NCI-H1417 (cell line): ENCODE measurements at regions not wholly inside any gene's neighbourhood (a gene's known extent, or its start where the extent isn't known, plus 50 kb on each side); places are given as distances from the start of the nearest gene placed in this dataset.

ENCODE experiments used
- DNase-seq, 3 experiments: peaks; one replicate each; lab custom pipeline; 2025; lab: John Stamatoyannopoulos, UW

GRCh38 chr14:58947814-58948445 is 240.5 kb upstream of the DAAM1 start:
- DNase-seq, result peak in 1 of 3 experiments; percentile 50

DNA sequence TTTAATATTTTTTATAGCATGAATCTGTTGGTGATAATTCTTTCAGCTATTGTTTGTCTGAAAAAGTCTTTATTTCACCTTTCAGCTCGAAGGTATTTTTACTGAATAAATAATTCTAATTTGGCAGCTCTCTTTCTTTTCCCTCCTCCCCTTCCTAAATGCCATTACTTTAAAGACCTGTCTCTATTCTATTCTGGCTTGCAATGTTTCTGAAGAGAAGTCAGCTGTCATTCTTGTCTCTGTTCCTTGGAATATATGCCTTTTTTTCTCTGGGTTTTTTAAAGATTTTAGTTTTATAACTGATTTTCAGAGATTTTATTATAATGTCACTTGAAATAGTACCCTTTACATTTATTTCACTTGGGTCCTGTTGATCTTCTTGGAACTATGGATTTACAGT is 237.9 kb upstream of the DAAM1 start:
- DNase-seq, result no peak

GRCh38 chr14:58951143-58951542 is 237.3 kb upstream of the DAAM1 start:
- DNase-seq, result no peak

GRCh38 chr14:58954052-58954451 is 234.4 kb upstream of the DAAM1 start:
- no peak for DNase-seq

GRCh38 chr14:58954901-58955861 is 233.3 kb upstream of the DAAM1 start:
- DNase-seq, result no peak

- DNase-seq, result no peak
These were observed 227.3 kb upstream of the DAAM1 start for GRCh38 chr14:58961045-58961731.

DNA sequence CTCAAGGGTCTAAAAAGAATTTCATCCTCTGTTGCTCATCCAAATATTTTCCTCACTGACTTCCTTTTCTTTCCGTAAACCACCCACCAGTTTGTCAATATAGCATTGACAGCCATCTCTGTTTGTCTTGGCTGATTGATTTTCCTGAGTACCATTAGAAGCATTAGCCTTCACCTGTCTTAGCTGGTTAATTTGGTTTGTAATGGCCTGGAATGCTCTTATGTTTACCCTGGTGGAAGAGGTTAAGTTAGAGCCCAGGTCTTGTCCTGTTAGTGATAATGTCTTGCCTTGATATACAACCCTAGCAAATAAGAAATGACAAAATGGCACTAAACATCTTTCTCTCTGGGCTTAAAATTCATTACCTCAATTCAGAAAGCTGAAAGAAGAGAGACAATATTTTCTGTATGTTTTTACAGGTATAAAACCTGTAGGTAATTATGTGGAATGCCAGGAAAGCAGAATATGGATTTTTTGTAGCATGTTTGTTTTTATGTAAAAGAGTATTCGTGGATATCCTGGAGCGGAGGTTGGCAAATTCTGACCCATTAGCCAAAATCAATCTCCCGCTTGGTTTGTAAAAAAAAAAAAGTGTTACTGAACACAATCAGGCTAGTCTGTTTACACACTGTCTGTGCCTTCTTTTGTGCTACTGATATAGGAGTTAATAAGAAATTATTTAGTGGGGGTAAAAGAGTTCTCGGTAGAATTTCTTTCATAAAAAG is 224.4 kb upstream of the DAAM1 start:
- peak; percentile 23 to 78 (median 43) for DNase-seq

DNA sequence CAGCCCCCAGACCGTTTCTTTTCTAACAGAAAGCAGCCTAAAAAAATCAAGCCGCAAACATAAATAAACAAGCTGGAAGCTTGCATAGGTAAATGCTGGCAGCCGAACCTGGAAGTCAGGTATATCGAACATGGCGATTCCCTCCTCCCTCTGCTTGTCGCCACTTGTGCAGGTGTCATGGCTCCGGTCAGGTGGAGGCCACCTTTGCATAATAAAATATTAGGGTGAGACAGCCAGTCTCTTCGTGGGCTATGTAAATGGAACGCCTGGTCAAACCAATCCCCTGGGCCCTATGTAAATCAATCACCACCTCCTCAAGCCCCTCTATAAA is 223.9 kb upstream of the DAAM1 start:
- peak in 1 of 3 experiments; percentile 29 for DNase-seq

DNA sequence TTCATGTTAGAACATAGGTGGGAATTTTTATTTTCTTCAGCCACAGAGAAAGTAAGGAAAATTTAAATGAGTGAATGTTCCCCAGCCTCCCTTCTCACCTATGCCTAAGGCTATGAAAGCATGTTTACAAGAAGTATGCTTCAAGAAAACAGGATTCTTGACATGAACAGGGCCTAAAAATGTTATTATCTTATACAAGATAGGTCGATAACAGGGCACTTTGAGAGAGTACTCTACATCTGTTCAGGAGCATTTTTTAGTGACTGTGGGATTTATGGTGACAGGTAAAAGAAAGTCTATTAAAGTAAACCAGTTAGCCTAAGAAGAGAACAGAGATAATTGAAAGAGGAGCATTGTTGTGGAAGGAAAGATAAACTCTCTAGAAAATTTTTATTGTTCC is 222.9 kb upstream of the DAAM1 start:
- no peak for DNase-seq

DNA sequence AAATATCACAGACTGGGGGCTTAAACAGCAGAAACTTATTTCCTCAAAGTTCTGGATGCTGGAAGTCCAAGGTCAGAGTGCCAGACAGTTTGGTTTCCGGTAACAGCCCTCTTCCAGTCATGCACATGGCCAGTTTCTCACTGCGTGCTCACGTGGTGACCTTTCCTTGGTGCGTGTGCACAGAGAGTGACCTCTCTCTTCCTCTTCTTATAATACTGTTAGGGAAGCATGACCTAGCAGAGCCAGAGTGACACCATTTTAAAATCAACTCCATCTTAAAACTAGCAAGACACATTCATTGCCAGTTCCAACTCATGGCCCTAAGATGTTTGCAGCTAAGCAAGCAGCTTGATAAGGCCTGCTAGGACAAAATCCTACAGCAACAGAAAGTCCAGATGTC is 221.5 kb upstream of the DAAM1 start:
- no peak for DNase-seq

DNA sequence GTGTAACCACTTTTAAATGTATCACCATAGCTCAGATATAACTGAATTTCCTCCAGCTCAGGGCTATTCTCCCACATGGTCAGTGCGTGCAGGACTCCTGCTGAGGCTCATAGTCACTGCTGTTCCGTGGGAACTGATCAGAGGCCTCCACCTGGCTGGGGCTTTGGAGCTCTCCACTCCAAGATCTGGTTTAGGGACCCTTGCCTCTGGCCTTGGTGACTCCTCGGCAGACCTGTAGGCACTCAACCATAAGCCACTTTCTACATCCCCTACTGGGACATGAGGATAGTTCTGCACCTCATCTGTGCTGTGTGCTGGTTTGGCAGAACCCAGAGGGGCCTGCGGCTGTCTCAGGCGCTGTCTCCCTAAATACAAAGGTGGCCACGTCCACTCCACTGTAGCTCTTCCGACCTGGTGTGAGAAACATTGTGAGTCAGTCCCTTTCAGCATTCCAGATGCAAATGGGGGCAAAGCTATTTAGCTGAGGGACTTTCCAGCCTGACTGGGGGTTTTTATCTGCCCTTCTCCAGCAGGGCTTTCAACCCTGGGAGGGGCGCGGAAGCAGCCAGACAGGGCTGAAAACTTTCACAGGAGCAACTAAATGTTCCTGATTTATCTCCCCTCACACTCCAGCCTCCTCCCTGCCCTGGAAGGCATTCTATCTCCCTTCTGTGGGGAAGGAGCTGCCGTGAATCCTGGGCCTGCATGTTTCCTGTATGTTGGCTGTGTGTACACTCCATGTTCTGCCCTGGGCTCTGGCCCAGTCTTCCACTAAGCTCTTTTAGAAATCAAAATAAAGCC is 218.3 kb upstream of the DAAM1 start:
- no peak for DNase-seq

- no peak for DNase-seq
These were observed 216.0 kb upstream of the DAAM1 start for GRCh38 chr14:58972233-58973017.

DNA sequence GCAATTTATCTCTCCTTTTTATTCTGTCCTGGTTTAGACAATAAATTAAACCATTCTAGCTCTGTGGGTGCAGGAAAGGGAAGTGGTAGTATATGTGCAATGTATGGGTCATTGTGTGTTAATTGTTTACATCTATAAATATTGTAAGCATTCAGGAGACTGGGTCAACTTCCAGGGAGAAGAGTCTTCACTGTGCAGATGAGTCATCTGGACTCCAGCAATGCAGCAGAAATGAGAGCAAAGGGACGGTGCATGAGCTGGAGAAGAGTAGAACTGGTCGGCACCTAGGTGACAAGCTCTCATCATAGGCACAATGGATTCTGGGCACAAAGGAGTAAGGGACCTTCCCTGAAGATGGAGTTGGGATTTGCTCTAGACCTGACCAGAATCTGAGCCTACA is 211.1 kb upstream of the DAAM1 start:
- DNase-seq, result no peak

GRCh38 chr14:58978343-58978742 is 210.1 kb upstream of the DAAM1 start:
- no peak for DNase-seq

GRCh38 chr14:58979325-58979724 is 209.1 kb upstream of the DAAM1 start:
- no peak for DNase-seq

DNA sequence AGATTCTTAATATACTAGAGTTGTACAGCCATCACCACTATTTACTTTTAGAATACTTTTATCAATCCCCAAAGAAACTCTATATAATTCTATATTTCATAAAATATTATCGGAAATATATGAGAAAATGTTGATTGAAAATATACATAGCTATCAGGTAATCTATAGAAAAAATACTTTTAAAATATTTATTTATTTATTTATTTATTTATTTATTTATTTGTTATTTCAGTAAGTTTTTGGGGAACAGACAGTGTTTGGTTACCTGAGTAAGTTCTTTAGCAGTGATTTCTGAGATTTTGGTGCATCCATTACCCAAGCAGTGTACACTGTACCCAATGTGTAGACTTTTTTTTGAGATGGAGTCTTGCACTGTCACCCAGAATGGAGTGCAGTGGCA is 206.6 kb upstream of the DAAM1 start:
- no peak for DNase-seq

GRCh38 chr14:58985786-58986185 is 202.7 kb upstream of the DAAM1 start:
- DNase-seq, result no peak

DNA sequence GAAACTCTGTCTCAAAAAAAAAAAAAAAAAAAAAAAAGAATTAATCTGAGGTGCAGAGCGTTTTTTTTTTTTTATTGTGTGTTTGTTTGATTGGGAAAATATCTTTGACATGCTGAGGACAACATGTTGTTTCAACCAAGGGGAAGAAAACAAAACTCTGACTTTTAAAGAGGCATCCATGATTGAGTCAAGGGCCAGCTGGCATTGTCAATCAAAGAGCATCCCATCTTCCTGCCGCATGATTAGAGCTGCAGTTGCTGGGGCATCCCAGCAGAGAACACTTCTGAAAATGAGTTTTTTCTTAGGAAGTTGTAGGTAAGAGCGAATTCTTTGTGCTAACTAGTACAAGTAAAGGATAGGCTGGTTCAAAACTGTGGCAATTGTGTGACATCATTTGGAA is 200.9 kb upstream of the DAAM1 start:
- no peak for DNase-seq

GRCh38 chr14:58992935-58993334 is 195.5 kb upstream of the DAAM1 start:
- DNase-seq, result no peak

DNA sequence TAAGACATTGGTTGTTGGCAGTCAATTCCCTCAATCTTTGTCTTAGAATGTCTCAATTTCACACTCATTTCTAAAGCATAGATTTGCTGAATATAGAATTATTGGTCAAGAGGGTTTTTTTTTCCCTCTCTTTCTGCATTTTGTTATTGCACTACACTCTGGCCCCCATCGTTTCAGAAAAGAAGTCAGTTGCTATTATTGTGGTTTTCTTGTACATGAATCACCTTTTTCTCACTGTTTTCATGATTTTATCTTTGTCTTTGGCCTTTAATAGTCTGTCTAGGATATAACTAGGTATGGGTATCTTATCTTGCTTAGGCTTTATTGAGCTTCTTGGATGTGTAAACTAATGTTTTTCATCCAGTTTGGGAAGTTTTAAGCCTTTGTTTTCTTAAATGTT is 194.3 kb upstream of the DAAM1 start:
- no peak for DNase-seq

DNA sequence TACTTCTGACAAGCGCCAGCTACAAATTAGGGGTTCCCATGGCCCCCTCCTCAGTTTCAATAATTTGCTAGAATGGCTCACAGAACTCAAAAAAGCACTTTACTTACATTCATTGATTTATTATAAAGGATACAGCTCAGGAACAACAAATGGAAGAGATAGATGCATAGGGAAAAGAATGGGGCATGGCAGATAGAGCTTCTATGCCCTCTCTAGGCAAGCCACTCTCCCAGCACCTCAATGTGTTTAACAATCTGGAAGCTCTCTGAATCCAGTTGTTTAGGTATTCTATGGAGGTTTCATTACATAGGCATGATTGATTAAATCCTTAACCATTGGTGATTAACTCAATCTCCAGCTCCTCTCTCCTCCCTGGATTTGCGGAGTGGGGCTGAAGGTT is 184.5 kb upstream of the DAAM1 start:
- DNase-seq, result peak in 1 of 3 experiments; percentile 23
